ENCODE measurements at regions not wholly inside any gene's neighbourhood (a gene's known extent, or its start where the extent isn't known, plus 50 kb on each side); places are given as distances from the start of the nearest gene placed in this dataset.

GRCh38 chr1:82800721-82801120 lies 1000.0 kb downstream of the ADGRL2 start:
- DNase-seq (ENCODE audit: low read depth, low spot score), result no peak
- H3K36me3 Mint-ChIP-seq (ENCODE audit: low read depth), result peaks cover 3% of the 10 kb centered on the region
- TF ChIP-seq, protein P1, sequence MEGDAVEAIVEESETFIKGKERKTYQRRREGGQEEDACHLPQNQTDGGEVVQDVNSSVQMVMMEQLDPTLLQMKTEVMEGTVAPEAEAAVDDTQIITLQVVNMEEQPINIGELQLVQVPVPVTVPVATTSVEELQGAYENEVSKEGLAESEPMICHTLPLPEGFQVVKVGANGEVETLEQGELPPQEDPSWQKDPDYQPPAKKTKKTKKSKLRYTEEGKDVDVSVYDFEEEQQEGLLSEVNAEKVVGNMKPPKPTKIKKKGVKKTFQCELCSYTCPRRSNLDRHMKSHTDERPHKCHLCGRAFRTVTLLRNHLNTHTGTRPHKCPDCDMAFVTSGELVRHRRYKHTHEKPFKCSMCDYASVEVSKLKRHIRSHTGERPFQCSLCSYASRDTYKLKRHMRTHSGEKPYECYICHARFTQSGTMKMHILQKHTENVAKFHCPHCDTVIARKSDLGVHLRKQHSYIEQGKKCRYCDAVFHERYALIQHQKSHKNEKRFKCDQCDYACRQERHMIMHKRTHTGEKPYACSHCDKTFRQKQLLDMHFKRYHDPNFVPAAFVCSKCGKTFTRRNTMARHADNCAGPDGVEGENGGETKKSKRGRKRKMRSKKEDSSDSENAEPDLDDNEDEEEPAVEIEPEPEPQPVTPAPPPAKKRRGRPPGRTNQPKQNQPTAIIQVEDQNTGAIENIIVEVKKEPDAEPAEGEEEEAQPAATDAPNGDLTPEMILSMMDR (conservative IDR thresholded peaks at IDR 0.05), result no peak
- H3K27ac Mint-ChIP-seq (ENCODE audit: unreplicated experiment), result peak overlapping the region; percentile 81
- H3K27me3 Mint-ChIP-seq (ENCODE audit: low read depth), result no peaks in the 10 kb centered on the region
- peaks cover 21% of the 10 kb centered on the region for H3K4me1 Mint-ChIP-seq
- H3K4me3 Mint-ChIP-seq, result no peak overlapping the region
- H3K9me3 Mint-ChIP-seq, result peaks cover 6% of the 10 kb centered on the region

GRCh38 chr1:82799261-82799660 lies 998.5 kb downstream of the ADGRL2 start:
- Mint-ChIP-seq H3K27ac (ENCODE audit: unreplicated experiment) (no peak overlapping the region), H3K4me1 (peaks cover 24% of the 10 kb centered on the region), H3K27me3 (ENCODE audit: low read depth) (no peaks in the 10 kb centered on the region), H3K4me3 (no peak overlapping the region), H3K36me3 (ENCODE audit: low read depth) (peaks cover 3% of the 10 kb centered on the region), H3K9me3 (peaks cover 11% of the 10 kb centered on the region)
- TF ChIP-seq, protein P1 (conservative IDR thresholded peaks at IDR 0.05), result no peak
- no peak for DNase-seq (ENCODE audit: low read depth, low spot score)

GRCh38 chr1:82795508-82796149 lies 994.9 kb downstream of the ADGRL2 start:
- Mint-ChIP-seq H3K27ac (ENCODE audit: unreplicated experiment) (peak overlapping the region; percentile 78), H3K4me3 (no peak overlapping the region)
- TF ChIP-seq, protein P1 (conservative IDR thresholded peaks at IDR 0.05), result peak; percentile 50

GRCh38 chr1:82792151-82792550 lies 991.4 kb downstream of the ADGRL2 start:
- H3K27me3 Mint-ChIP-seq (ENCODE audit: low read depth), result no peaks in the 10 kb centered on the region
- TF ChIP-seq, protein P1 (conservative IDR thresholded peaks at IDR 0.05), result no peak
- H3K4me1 Mint-ChIP-seq, result peaks cover 48% of the 10 kb centered on the region
- H3K9me3 Mint-ChIP-seq, result peaks cover 15% of the 10 kb centered on the region
- peaks cover 4% of the 10 kb centered on the region for H3K36me3 Mint-ChIP-seq (ENCODE audit: low read depth)
- peak overlapping the region; percentile 38 for H3K27ac Mint-ChIP-seq (ENCODE audit: unreplicated experiment)
- no peak overlapping the region for H3K4me3 Mint-ChIP-seq
- DNase-seq (ENCODE audit: low read depth, low spot score), result no peak

More at GRCh38 chr1:82795508-82796149, 994.9 kb downstream of the ADGRL2 start:
- DNase-seq (ENCODE audit: low read depth, low spot score), result no peak
- Mint-ChIP-seq H3K36me3 (ENCODE audit: low read depth) (peaks cover 5% of the 10 kb centered on the region), H3K4me1 (peaks cover 32% of the 10 kb centered on the region), H3K27me3 (ENCODE audit: low read depth) (no peaks in the 10 kb centered on the region), H3K9me3 (peaks cover 10% of the 10 kb centered on the region)

DNA sequence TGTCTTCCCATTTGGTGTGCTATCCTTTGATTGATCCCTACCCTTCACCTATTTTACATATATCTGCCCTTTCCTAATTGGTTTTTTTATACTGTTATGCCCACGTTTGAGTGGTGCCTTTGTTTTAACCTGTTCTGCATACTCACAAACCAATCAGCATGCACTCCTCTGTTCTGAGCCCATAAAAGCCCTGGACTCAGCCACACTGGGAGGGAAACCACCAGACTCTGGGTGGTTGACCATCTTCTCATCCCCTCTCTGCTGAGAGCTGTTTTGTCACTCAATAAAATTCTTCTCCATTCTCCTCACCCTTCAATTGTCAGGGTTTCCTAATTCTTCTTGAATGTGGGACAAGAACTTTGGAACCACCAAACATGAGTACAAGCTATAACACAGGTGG lies 989.8 kb downstream of the ADGRL2 start:
- peaks cover 48% of the 10 kb centered on the region for H3K4me1 Mint-ChIP-seq
- H3K27ac Mint-ChIP-seq (ENCODE audit: unreplicated experiment), result no peak overlapping the region
- no peaks in the 10 kb centered on the region for H3K27me3 Mint-ChIP-seq (ENCODE audit: low read depth)
- TF ChIP-seq, protein P1 (conservative IDR thresholded peaks at IDR 0.05), result no peak
- no peak for DNase-seq (ENCODE audit: low read depth, low spot score)
- peaks cover 4% of the 10 kb centered on the region for H3K36me3 Mint-ChIP-seq (ENCODE audit: low read depth)
- peaks cover 13% of the 10 kb centered on the region for H3K9me3 Mint-ChIP-seq
- no peak overlapping the region for H3K4me3 Mint-ChIP-seq
